GM12878 (cell line): ENCODE measurements at regions not wholly inside any gene's neighbourhood (a gene's known extent, or its start where the extent isn't known, plus 50 kb on each side); places are given as distances from the start of the nearest gene placed in this dataset.

ENCODE experiments used
- ATAC-seq: fragments of 200-7000 bp; cut with Tn5 transposase; 3 replicates; pipeline ENCODE4 v1.9.1; 2020; ENCODE audit warnings: mild to moderate bottlenecking, moderate library complexity
- BruUV-seq: library from RNA; stranded (reverse); fragments of 400-500 nt; replicated peaks from 2 replicates; lab custom pipeline; 2021; lab: Mats Ljungman, UMichigan
- CTCF ChIA-PET: fragments of 300-600 bp; sonication (Branson Sonifier 250); formaldehyde crosslinking; extraction: SDS; loops from one replicate; lab custom pipeline; 2021; ENCODE audit warnings: inconsistent platforms; lab: Yijun Ruan, JAX
- POLR2A ChIA-PET: fragments of 350-600 bp; formaldehyde crosslinking; extraction: SDS; loops from one replicate; lab custom pipeline; 2021; ENCODE audit warnings: inconsistent platforms; lab: Charles Lee
- RAD21 ChIA-PET: fragments of 300-600 bp; sonication (Branson Sonifier 250); formaldehyde crosslinking; loops from one replicate; lab custom pipeline; 2023; ENCODE audit warnings: antibody characterized with exemption; ENCODE audit not compliant: unreplicated experiment; lab: Charles Lee
- SMC1A ChIA-PET: fragments of 300-600 bp; sonication (Branson Sonifier 250); formaldehyde crosslinking; loops from one replicate; lab custom pipeline; 2023; ENCODE audit not compliant: unreplicated experiment, uncharacterized antibody; lab: Charles Lee
- DNase-seq: peaks from one replicate; pipeline ENCODE4 v3.0.0-alpha.2; 2011; ENCODE audit warnings: low read depth, low spot score
- FAIRE-seq: peaks from 3 replicates; lab custom pipeline; 2011; peaks lifted over from hg19 to GRCh38; lab: Jason Lieb, UNC
- H2AFZ ChIP-seq: 2 replicates; pipeline ENCODE4 v1.6.0; 2011; ENCODE audit warnings: low read depth, low read length, control low read depth; ENCODE audit not compliant: control insufficient read depth
- H3K27ac ChIP-seq: 2 replicates; pipeline ENCODE4 v1.5.1; 2011; ENCODE audit warnings: control low read depth; ENCODE audit not compliant: control insufficient read depth, insufficient read depth
- H3K27me3 ChIP-seq, 2 experiments: replicated peaks in 1 of 2; 2 replicates each; pipeline versions ENCODE4 v1.6.0 to v1.6.1; 2011; ENCODE audit warnings: low read length in 1 of 2; ENCODE audit not compliant: control insufficient read depth in 2 of 2, insufficient read depth in 2 of 2
- H3K36me3 ChIP-seq, 2 experiments: 2 replicates each; pipeline ENCODE4 v1.5.1; 2011; ENCODE audit warnings: low read length in 1 of 2; ENCODE audit not compliant: control insufficient read depth in 2 of 2, insufficient read depth in 2 of 2
- H3K4me1 ChIP-seq: 2 replicates; pipeline ENCODE4 v1.6.1; 2011; ENCODE audit warnings: mild to moderate bottlenecking, low read length, moderate library complexity, mixed read lengths; ENCODE audit not compliant: control insufficient read depth, insufficient read depth
- H3K4me2 ChIP-seq: 2 replicates; pipeline ENCODE4 v1.6.0; 2011; ENCODE audit warnings: control low read depth; ENCODE audit not compliant: control insufficient read depth, insufficient read depth
- H3K4me3 ChIP-seq: fragments of 200-600 bp; sonication (generic); 2 replicates; pipeline ENCODE4 v1.5.1; 2016
- H3K79me2 ChIP-seq: 2 replicates; pipeline ENCODE4 v1.6.0; 2011; ENCODE audit warnings: low read length; ENCODE audit not compliant: control insufficient read depth, insufficient read depth
- H3K9ac ChIP-seq: 2 replicates; pipeline ENCODE4 v1.8.0; 2011; ENCODE audit warnings: low read length, control low read depth, mixed read lengths; ENCODE audit not compliant: control insufficient read depth, insufficient read depth
- H3K9me3 ChIP-seq: replicated peaks from 3 replicates; pipeline ENCODE4 v1.5.1; 2011; ENCODE audit warnings: mild to moderate bottlenecking, low read length; ENCODE audit not compliant: control insufficient read depth, insufficient read depth
- H4K20me1 ChIP-seq: 2 replicates; pipeline ENCODE4 v1.6.0; 2011; ENCODE audit not compliant: control insufficient read depth, insufficient read depth
- ATF7 ChIP-seq: fragments of 450-650 bp; IDR thresholded peaks from 2 replicates; pipeline ENCODE4 v1.6.1; 2016; ENCODE audit warnings: low read depth, mild to moderate bottlenecking
- CREB1 ChIP-seq: IDR thresholded peaks from 2 replicates; pipeline ENCODE4 v1.6.1; 2012; ENCODE audit warnings: low read depth, mild to moderate bottlenecking, inconsistent platforms
- FOS ChIP-seq: IDR thresholded peaks from 3 replicates; pipeline ENCODE4 v1.6.1; 2011; ENCODE audit warnings: borderline replicate concordance; ENCODE audit not compliant: insufficient read length; ENCODE audit errors: extremely low read depth
- POLR2AphosphoS2 ChIP-seq: IDR thresholded peaks from 2 replicates; pipeline ENCODE4 v1.6.1; 2011; ENCODE audit warnings: low read depth, mild to moderate bottlenecking, low read length, improper control_type of control experiment, moderate library complexity
- RELA ChIP-seq: fragments of 450-650 bp; IDR thresholded peaks from 2 replicates; pipeline ENCODE4 v1.8.0; 2014; ENCODE audit warnings: borderline replicate concordance; ENCODE audit not compliant: partially characterized antibody
- SIX5 ChIP-seq: IDR thresholded peaks from 2 replicates; pipeline ENCODE4 v1.6.1; 2011; ENCODE audit warnings: mild to moderate bottlenecking, low read depth, low read length, moderate library complexity; ENCODE audit not compliant: severe bottlenecking
- SMAD1 ChIP-seq: fragments of 450-650 bp; IDR thresholded peaks from 2 replicates; pipeline ENCODE4 v1.6.1; 2018; ENCODE audit warnings: mild to moderate bottlenecking, low read depth; ENCODE audit not compliant: partially characterized antibody
- SRF ChIP-seq, 2 experiments: IDR thresholded peaks; 2 replicates each; pipeline ENCODE4 v1.6.1; 2011; ENCODE audit warnings: low read depth in 2 of 2, low read length in 2 of 2, mild to moderate bottlenecking in 1 of 2, moderate library complexity in 1 of 2
- STAT3 ChIP-seq: IDR thresholded peaks from 2 replicates; pipeline ENCODE4 v1.6.1; 2011; ENCODE audit warnings: low read depth, low read length, improper control_type of control experiment
- ZNF384 ChIP-seq: IDR thresholded peaks from 2 replicates; pipeline ENCODE4 v1.6.1; 2012; ENCODE audit warnings: low read depth, mild to moderate bottlenecking, low read length, improper control_type of control experiment, borderline replicate concordance
- WGBS: methylation state at CpG from one replicate; pipeline ENCODE4 v1.1.6; 2016; ENCODE audit warnings: low lambda C conversion rate; ENCODE audit not compliant: insufficient replicate concordance, insufficient coverage; ENCODE audit errors: missing lambda C conversion rate; 5-methylcytosine and 5-hydroxymethylcytosine counted together
- in situ Hi-C: fragments of 300-500 bp; cut with MboI; formaldehyde crosslinking; loops from 9 replicates; pipeline ENCODE4 v1.14.3; 2018; ENCODE audit warnings: mixed read lengths
- intact Hi-C: fragments of 100-400 bp; cut with micrococcal nuclease; formaldehyde crosslinking; loops from one replicate; pipeline ENCODE4 v1.14.2; 2022; ENCODE audit not compliant: unreplicated experiment
- TF ChIP-seq, protein P1 (sequence below): IDR thresholded peaks from 2 replicates; pipeline ENCODE4 v1.6.1; 2012; ENCODE audit warnings: improper control_type of control experiment, low read depth, low read length; ENCODE audit not compliant: insufficient replicate concordance
- TF ChIP-seq, protein P2 (sequence below): fragments of 450-650 bp; IDR thresholded peaks from 2 replicates; pipeline ENCODE4 v1.6.1; 2016; ENCODE audit warnings: mild to moderate bottlenecking

DNA sequence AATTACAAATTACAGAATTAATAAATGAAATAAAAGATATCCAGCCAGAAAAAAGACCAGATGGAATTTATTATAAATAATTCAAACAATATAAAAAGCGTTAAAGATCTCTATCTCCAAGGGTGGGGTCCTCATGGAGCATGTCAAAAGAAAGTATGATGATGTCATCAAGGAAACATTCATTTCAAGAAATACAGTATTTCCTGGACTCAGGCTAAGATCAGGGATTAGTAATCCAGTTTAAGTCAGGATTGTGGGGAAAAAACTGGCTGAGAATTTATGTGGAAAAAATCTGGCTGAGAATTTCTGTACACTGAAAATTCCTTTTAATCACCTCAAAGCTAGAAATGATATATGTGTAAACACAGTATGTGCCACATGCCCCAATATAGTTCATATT, 1075.3 kb downstream of the XPNPEP1 start:
- Histone ChIP-seq H4K20me1 (no peaks in the 10 kb centered on the region), H3K9ac (no peak overlapping the region), H3K4me1 (peaks cover 16% of the 10 kb centered on the region), H3K27me3 (no peaks in the 10 kb centered on the region), H3K27ac (no peak overlapping the region), H3K79me2 (no peaks in the 10 kb centered on the region), H3K9me3 (no peaks in the 10 kb centered on the region), H3K4me3 (no peak overlapping the region), H3K4me2 (no peak overlapping the region), H2AFZ (no peak overlapping the region), H3K36me3 (no peaks in the 10 kb centered on the region)
- WGBS, result 88% methylated on average over 1 of the region's 1 CpG
- ChIA-PET SMC1A (interaction anchor here (0.5 kb wide), 1 partner anchor 1099 kb away, joined by 3 read pairs; no protein-coding TSS in a partner anchor), CTCF (interaction anchor here (0.7 kb wide), 1 partner anchor 117 kb away, joined by 3 read pairs; no protein-coding TSS in a partner anchor), RAD21 (no interaction called here), POLR2A (no interaction called here)
- no peak for FAIRE-seq
- DNase-seq, result no peak
- in situ Hi-C loops (no loop called here), intact Hi-C loops (no loop called here)
- BruUV-seq, result no TSS peak
- TF ChIP-seq STAT3, result no peak
- TF ChIP-seq ATF7, result peak; percentile 30; the same call in 1 of the 2 replicates
- ATAC-seq, result no peak

DNA sequence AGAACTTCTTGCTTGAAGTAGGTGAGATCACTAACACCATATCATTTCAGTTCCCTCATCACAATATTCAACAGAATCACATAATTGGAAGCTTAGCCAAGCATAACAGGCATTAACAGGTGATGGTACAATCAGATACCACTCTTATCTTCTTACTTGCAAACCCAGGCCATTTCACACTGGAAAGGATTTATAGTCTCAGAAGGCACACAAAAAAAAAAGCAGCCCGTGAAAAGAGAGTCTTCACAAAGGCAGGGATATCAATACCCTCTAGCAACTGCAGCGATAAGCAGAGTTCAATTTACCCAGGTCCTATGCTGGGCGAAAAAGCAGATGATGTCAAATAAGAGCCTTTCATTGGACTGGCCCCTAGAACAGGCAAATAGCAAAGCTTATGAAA, 1082.4 kb downstream of the XPNPEP1 start:
- ATAC-seq (no peak), FAIRE-seq (no peak), DNase-seq (no peak)
- intact Hi-C loops (no loop called here), in situ Hi-C loops (no loop called here)
- no TSS peak for BruUV-seq
- Histone ChIP-seq H3K79me2 (no peaks in the 10 kb centered on the region), H3K27me3 (no peaks in the 10 kb centered on the region), H2AFZ (no peak overlapping the region), H3K4me2 (no peak overlapping the region), H3K9me3 (no peaks in the 10 kb centered on the region), H3K36me3 (no peaks in the 10 kb centered on the region), H3K4me3 (no peak overlapping the region), H3K27ac (no peak overlapping the region), H3K4me1 (no peaks in the 10 kb centered on the region), H4K20me1 (no peaks in the 10 kb centered on the region), H3K9ac (no peak overlapping the region)
- ChIA-PET POLR2A (no interaction called here), RAD21 (no interaction called here), CTCF (no interaction called here), SMC1A (no interaction called here)
- 52% methylated on average over 3 of the region's 3 CpGs for WGBS
- TF ChIP-seq POLR2AphosphoS2 (no peak), SRF (IDR thresholded peaks at IDR 0.05; ENCODE audit: low read depth in 2 of 2, low read length in 2 of 2) (no peak), CREB1 (no peak), SIX5 (no peak), SMAD1 (no peak), FOS (no peak), RELA (no peak), ZNF384 (no peak)
- TF ChIP-seq, protein P1, sequence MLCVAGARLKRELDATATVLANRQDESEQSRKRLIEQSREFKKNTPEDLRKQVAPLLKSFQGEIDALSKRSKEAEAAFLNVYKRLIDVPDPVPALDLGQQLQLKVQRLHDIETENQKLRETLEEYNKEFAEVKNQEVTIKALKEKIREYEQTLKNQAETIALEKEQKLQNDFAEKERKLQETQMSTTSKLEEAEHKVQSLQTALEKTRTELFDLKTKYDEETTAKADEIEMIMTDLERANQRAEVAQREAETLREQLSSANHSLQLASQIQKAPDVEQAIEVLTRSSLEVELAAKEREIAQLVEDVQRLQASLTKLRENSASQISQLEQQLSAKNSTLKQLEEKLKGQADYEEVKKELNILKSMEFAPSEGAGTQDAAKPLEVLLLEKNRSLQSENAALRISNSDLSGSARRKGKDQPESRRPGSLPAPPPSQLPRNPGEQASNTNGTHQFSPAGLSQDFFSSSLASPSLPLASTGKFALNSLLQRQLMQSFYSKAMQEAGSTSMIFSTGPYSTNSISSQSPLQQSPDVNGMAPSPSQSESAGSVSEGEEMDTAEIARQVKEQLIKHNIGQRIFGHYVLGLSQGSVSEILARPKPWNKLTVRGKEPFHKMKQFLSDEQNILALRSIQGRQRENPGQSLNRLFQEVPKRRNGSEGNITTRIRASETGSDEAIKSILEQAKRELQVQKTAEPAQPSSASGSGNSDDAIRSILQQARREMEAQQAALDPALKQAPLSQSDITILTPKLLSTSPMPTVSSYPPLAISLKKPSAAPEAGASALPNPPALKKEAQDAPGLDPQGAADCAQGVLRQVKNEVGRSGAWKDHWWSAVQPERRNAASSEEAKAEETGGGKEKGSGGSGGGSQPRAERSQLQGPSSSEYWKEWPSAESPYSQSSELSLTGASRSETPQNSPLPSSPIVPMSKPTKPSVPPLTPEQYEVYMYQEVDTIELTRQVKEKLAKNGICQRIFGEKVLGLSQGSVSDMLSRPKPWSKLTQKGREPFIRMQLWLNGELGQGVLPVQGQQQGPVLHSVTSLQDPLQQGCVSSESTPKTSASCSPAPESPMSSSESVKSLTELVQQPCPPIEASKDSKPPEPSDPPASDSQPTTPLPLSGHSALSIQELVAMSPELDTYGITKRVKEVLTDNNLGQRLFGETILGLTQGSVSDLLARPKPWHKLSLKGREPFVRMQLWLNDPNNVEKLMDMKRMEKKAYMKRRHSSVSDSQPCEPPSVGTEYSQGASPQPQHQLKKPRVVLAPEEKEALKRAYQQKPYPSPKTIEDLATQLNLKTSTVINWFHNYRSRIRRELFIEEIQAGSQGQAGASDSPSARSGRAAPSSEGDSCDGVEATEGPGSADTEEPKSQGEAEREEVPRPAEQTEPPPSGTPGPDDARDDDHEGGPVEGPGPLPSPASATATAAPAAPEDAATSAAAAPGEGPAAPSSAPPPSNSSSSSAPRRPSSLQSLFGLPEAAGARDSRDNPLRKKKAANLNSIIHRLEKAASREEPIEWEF, result no peak
- TF ChIP-seq, protein P2, sequence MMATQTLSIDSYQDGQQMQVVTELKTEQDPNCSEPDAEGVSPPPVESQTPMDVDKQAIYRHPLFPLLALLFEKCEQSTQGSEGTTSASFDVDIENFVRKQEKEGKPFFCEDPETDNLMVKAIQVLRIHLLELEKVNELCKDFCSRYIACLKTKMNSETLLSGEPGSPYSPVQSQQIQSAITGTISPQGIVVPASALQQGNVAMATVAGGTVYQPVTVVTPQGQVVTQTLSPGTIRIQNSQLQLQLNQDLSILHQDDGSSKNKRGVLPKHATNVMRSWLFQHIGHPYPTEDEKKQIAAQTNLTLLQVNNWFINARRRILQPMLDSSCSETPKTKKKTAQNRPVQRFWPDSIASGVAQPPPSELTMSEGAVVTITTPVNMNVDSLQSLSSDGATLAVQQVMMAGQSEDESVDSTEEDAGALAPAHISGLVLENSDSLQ, result no peak
